ENCODE measurements at regions not wholly inside any gene's neighbourhood (a gene's known extent, or its start where the extent isn't known, plus 50 kb on each side); places are given as distances from the start of the nearest gene placed in this dataset.
"Not testable (repeated sequence)": the region's sequence is repeated elsewhere in the genome, so short reads cannot be mapped to it uniquely, and the experiment has no call there.

DNA sequence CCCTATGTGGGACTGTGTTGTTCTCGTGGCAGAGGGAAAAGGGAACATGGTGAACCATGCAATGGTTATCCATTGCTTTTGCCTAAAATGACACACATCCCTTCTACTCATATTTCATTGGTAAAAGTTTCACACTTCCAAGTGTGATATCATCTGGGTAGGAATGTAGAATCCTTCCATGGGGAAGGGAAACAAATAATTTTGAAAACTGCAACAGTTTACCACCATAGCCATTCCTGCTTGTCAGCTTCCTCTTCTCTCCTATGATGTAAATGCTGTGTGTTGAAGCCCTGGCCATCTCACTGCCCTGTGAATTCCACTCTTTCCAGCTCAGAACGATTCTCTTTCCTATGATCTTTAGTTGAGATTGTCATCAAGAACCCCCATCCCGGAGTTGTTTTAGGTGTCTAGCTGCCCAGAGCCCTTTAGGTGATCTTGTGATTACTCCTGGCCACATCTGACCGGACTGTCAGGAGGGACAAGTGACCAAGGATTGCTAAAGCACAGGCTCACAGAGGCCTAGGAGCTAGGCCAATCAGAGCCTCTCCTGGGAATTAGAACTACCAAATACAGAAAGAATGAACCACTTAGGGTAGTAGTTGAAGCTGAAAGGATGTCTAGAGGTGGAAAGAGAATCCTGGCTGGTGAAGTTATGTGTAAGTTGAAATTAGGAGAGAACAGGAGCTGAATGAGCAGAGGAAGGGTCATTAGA lies 84.6 kb downstream of the VCPKMT start:
- peak overlapping the region; percentile 62; the same call in 1 of the 2 replicates for H3K27ac ChIP-seq (ENCODE audit: low read length)
- H3K4me1 ChIP-seq (ENCODE audit: control insufficient read depth, insufficient read depth, low read length): no peaks in the 10 kb centered on the region
- H3K27me3 ChIP-seq (ENCODE audit: control insufficient read depth, insufficient read depth, low read length): no peaks in the 10 kb centered on the region
- ATAC-seq (no peak), DNase-seq (ENCODE audit: low read depth, low spot score) (no peak)
- no peaks in the 10 kb centered on the region for H3K9me3 ChIP-seq (ENCODE audit: control insufficient read depth, insufficient read depth, low read depth, low read length)
- H3K4me3 ChIP-seq (ENCODE audit: low read depth in 2 of 2, low read length in 2 of 2): no peak overlapping the region
- POLR2A ChIA-PET: interaction anchor here (0.5 kb wide), 1 partner anchor 77 kb away, joined by 8 read pairs; no protein-coding TSS in a partner anchor
- in situ Hi-C loops (cut with HindIII; ENCODE audit: low pct_unique_long_range_greater_than_20kb, low sequenced_read_pairs): no loop called here
- BruUV-seq (replicated peaks): no TSS peak
- TF ChIP-seq, protein P1, sequence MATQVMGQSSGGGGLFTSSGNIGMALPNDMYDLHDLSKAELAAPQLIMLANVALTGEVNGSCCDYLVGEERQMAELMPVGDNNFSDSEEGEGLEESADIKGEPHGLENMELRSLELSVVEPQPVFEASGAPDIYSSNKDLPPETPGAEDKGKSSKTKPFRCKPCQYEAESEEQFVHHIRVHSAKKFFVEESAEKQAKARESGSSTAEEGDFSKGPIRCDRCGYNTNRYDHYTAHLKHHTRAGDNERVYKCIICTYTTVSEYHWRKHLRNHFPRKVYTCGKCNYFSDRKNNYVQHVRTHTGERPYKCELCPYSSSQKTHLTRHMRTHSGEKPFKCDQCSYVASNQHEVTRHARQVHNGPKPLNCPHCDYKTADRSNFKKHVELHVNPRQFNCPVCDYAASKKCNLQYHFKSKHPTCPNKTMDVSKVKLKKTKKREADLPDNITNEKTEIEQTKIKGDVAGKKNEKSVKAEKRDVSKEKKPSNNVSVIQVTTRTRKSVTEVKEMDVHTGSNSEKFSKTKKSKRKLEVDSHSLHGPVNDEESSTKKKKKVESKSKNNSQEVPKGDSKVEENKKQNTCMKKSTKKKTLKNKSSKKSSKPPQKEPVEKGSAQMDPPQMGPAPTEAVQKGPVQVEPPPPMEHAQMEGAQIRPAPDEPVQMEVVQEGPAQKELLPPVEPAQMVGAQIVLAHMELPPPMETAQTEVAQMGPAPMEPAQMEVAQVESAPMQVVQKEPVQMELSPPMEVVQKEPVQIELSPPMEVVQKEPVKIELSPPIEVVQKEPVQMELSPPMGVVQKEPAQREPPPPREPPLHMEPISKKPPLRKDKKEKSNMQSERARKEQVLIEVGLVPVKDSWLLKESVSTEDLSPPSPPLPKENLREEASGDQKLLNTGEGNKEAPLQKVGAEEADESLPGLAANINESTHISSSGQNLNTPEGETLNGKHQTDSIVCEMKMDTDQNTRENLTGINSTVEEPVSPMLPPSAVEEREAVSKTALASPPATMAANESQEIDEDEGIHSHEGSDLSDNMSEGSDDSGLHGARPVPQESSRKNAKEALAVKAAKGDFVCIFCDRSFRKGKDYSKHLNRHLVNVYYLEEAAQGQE (IDR thresholded peaks at IDR 0.05; ENCODE audit: insufficient read depth in 1 of 2, low read depth in 2 of 2, low read length in 1 of 2): no peak
- TF ChIP-seq TCF7L2 (IDR thresholded peaks at IDR 0.05; ENCODE audit: low read depth, low read length): no peak
- TF ChIP-seq SIN3A (IDR thresholded peaks at IDR 0.05; ENCODE audit: borderline replicate concordance, insufficient read depth, low read depth, low read length): no peak
- TF ChIP-seq, protein P2, sequence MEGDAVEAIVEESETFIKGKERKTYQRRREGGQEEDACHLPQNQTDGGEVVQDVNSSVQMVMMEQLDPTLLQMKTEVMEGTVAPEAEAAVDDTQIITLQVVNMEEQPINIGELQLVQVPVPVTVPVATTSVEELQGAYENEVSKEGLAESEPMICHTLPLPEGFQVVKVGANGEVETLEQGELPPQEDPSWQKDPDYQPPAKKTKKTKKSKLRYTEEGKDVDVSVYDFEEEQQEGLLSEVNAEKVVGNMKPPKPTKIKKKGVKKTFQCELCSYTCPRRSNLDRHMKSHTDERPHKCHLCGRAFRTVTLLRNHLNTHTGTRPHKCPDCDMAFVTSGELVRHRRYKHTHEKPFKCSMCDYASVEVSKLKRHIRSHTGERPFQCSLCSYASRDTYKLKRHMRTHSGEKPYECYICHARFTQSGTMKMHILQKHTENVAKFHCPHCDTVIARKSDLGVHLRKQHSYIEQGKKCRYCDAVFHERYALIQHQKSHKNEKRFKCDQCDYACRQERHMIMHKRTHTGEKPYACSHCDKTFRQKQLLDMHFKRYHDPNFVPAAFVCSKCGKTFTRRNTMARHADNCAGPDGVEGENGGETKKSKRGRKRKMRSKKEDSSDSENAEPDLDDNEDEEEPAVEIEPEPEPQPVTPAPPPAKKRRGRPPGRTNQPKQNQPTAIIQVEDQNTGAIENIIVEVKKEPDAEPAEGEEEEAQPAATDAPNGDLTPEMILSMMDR (IDR thresholded peaks at IDR 0.05): no peak
- no peak for TF ChIP-seq POLR2AphosphoS5 (IDR thresholded peaks at IDR 0.05; ENCODE audit: low read depth, low read length)
- CTCF ChIA-PET: no interaction called here
- intact Hi-C loops (cut with micrococcal nuclease; ENCODE audit: unreplicated experiment): no loop called here
- H3K36me3 ChIP-seq (ENCODE audit: control insufficient read depth, insufficient read depth, low read length): no peaks in the 10 kb centered on the region

DNA sequence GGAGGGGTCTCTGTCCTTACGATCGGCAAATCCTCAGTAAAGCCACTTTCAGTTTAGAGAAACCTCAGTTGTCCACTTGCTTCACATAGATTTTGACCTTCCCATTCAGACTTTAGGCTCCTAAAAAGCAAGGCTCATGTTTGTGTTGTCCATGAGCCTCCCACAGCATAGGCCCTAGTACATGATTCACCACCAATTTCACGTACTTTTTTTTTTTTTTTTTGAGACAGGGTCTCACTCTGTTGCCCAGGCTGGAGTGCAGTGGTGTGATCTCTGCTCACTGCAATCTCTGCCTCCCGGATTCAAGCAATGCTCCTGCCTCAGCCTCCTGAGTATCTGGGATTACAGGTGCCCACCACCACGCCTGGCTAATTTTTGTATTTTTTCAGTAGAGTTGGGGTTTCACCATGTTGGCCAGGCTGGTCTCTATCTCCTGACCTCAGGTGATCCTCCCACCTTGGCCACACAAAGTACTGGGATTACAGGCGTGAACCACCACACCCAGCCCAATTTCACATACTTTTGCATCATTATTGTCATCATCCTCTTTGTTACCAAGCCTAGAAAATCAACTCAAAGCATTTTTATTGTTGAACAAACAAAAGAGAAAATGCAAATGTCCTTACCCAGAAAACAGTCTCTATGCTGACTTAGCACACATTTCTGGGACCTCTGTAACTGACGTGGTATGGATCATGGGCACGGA lies 83.8 kb downstream of the VCPKMT start:
- in situ Hi-C loops (cut with HindIII; ENCODE audit: low pct_unique_long_range_greater_than_20kb, low sequenced_read_pairs); H3K4me1 ChIP-seq (ENCODE audit: control insufficient read depth, insufficient read depth, low read length); ATAC-seq; intact Hi-C loops (cut with micrococcal nuclease; ENCODE audit: unreplicated experiment); H3K36me3 ChIP-seq (ENCODE audit: control insufficient read depth, insufficient read depth, low read length); DNase-seq (ENCODE audit: low read depth, low spot score); CTCF ChIA-PET; H3K9me3 ChIP-seq (ENCODE audit: control insufficient read depth, insufficient read depth, low read depth, low read length); H3K27me3 ChIP-seq (ENCODE audit: control insufficient read depth, insufficient read depth, low read length); POLR2A ChIA-PET; H3K4me3 ChIP-seq (ENCODE audit: low read depth in 2 of 2, low read length in 2 of 2); BruUV-seq (replicated peaks): not testable (repeated sequence)
- H3K27ac ChIP-seq (ENCODE audit: low read length): peak overlapping the region; percentile 35; the same call in 1 of the 2 replicates

DNA sequence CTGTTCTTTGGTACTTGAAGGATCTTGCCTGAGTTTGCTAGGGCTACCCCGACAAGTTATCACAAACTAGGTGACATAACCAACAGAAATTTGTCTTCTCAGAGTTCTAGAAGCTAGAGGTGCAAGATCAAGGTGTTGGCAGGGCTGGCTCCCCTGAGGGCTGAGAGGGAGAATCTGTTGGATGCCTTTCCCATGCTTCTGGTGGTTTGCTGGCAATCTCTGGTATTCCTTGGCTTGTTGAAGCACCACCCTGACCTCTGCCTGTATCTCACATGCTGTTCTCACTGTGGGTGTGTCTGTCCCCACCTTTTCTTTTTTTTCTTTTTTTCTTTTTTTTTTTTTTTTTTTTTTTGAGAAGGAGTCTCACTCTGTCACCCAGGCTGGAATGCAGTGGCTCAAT lies 81.2 kb downstream of the VCPKMT start:
- intact Hi-C loops (cut with micrococcal nuclease; ENCODE audit: unreplicated experiment): no loop called here
- Histone ChIP-seq H3K27ac (ENCODE audit: low read length) (no peak overlapping the region), H3K4me3 (ENCODE audit: low read depth in 2 of 2, low read length in 2 of 2) (no peak overlapping the region), H3K4me1 (ENCODE audit: control insufficient read depth, insufficient read depth, low read length) (peaks cover 4% of the 10 kb centered on the region), H3K9me3 (ENCODE audit: control insufficient read depth, insufficient read depth, low read depth, low read length) (no peaks in the 10 kb centered on the region), H3K27me3 (ENCODE audit: control insufficient read depth, insufficient read depth, low read length) (no peaks in the 10 kb centered on the region), H3K36me3 (ENCODE audit: control insufficient read depth, insufficient read depth, low read length) (no peaks in the 10 kb centered on the region)
- TF ChIP-seq POLR2AphosphoS5 (IDR thresholded peaks at IDR 0.05; ENCODE audit: low read depth, low read length): no peak
- no peak for TF ChIP-seq TCF7L2 (IDR thresholded peaks at IDR 0.05; ENCODE audit: low read depth, low read length)
- TF ChIP-seq, protein P1 (IDR thresholded peaks at IDR 0.05; ENCODE audit: insufficient read depth in 1 of 2, low read depth in 2 of 2, low read length in 1 of 2): no peak
- TF ChIP-seq, protein P2 (IDR thresholded peaks at IDR 0.05): no peak
- TF ChIP-seq SIN3A (IDR thresholded peaks at IDR 0.05; ENCODE audit: borderline replicate concordance, insufficient read depth, low read depth, low read length): no peak
- POLR2A ChIA-PET: no interaction called here
- in situ Hi-C loops (cut with HindIII; ENCODE audit: low pct_unique_long_range_greater_than_20kb, low sequenced_read_pairs): no loop called here
- DNase-seq (ENCODE audit: low read depth, low spot score) (no peak), ATAC-seq (no peak)
- BruUV-seq (replicated peaks): no TSS peak
- CTCF ChIA-PET: no interaction called here

All from Panc1 (cell line).